ENCODE measurements at regions not wholly inside any gene's neighbourhood (a gene's known extent, or its start where the extent isn't known, plus 50 kb on each side); places are given as distances from the start of the nearest gene placed in this dataset.

GRCh38 chr6:167543602-167544497 is 219.0 kb downstream of the TTLL2 start:
- no peak overlapping the region for H3K4me2 ChIP-seq (ENCODE audit: low read length)
- no TSS peak for BruUV-seq (replicated peaks)
- no peaks in the 10 kb centered on the region for H4K20me1 ChIP-seq (ENCODE audit: low read length)
- TF ChIP-seq EZH2 (IDR thresholded peaks at IDR 0.05; ENCODE audit: low read length, unreplicated experiment) (no peak), EZH2phosphoT487 (IDR thresholded peaks at IDR 0.05; ENCODE audit: borderline replicate concordance, low read length) (no peak), CTCF (conservative IDR thresholded peaks at IDR 0.05; ENCODE audit: low read depth, low read length) (no peak)
- DNase-seq (no peak), ATAC-seq (no peak)
- CTCF ChIA-PET, result no interaction called here
- H3F3A ChIP-seq (ENCODE audit: low read length, unreplicated experiment), result no peaks in the 10 kb centered on the region
- intact Hi-C loops (cut with micrococcal nuclease), result no loop called here
- H3K27ac ChIP-seq (ENCODE audit: low read length), result no peak overlapping the region
- H3K4me3 ChIP-seq (ENCODE audit: low read length), result no peak overlapping the region
- no peaks in the 10 kb centered on the region for H3K9me2 ChIP-seq (replicated peaks; ENCODE audit: low read length)
- no peaks in the 10 kb centered on the region for H3K4me1 ChIP-seq (ENCODE audit: insufficient read depth, low read length)
- no peaks in the 10 kb centered on the region for H3K79me2 ChIP-seq (ENCODE audit: low read length)
- POLR2A ChIA-PET (ENCODE audit: unreplicated experiment), result no interaction called here
- H2AFZ ChIP-seq (ENCODE audit: low read length), result no peak overlapping the region
- H3K9ac ChIP-seq (ENCODE audit: low read length), result no peak overlapping the region
- H3K27me3 ChIP-seq (ENCODE audit: low read length), result peaks cover 14% of the 10 kb centered on the region; the same call in 1 of the 2 replicates
- no peaks in the 10 kb centered on the region for H3K9me3 ChIP-seq (ENCODE audit: low read length)
- H3K36me3 ChIP-seq (ENCODE audit: low read depth, low read length), result no peaks in the 10 kb centered on the region

- ChIA-PET CTCF (no interaction called here), POLR2A (ENCODE audit: unreplicated experiment) (no interaction called here)
- intact Hi-C loops (cut with micrococcal nuclease), result no loop called here
- peaks cover 21% of the 10 kb centered on the region for H3K27me3 ChIP-seq (ENCODE audit: low read length)
- H3K4me1 ChIP-seq (ENCODE audit: insufficient read depth, low read length), result no peaks in the 10 kb centered on the region
- H3K9ac ChIP-seq (ENCODE audit: low read length), result no peak overlapping the region
- no peaks in the 10 kb centered on the region for H3K9me3 ChIP-seq (ENCODE audit: low read length)
- no peak overlapping the region for H3K4me3 ChIP-seq (ENCODE audit: low read length)
- TF ChIP-seq EZH2 (IDR thresholded peaks at IDR 0.05; ENCODE audit: low read length, unreplicated experiment) (no peak), CTCF (conservative IDR thresholded peaks at IDR 0.05; ENCODE audit: low read depth, low read length) (no peak), EZH2phosphoT487 (IDR thresholded peaks at IDR 0.05; ENCODE audit: borderline replicate concordance, low read length) (no peak)
- H4K20me1 ChIP-seq (ENCODE audit: low read length), result no peaks in the 10 kb centered on the region
- BruUV-seq (replicated peaks), result no TSS peak
- ATAC-seq (no peak), DNase-seq (no peak)
- H3K79me2 ChIP-seq (ENCODE audit: low read length), result no peaks in the 10 kb centered on the region
- no peak overlapping the region for H3K27ac ChIP-seq (ENCODE audit: low read length)
- no peaks in the 10 kb centered on the region for H3K9me2 ChIP-seq (replicated peaks; ENCODE audit: low read length)
- no peak overlapping the region for H3K4me2 ChIP-seq (ENCODE audit: low read length)
- H2AFZ ChIP-seq (ENCODE audit: low read length), result no peak overlapping the region
- no peaks in the 10 kb centered on the region for H3K36me3 ChIP-seq (ENCODE audit: low read depth, low read length)
- H3F3A ChIP-seq (ENCODE audit: low read length, unreplicated experiment), result no peaks in the 10 kb centered on the region
These were observed 221.9 kb downstream of the TTLL2 start for GRCh38 chr6:167546611-167547327.

GRCh38 chr6:167547328-167547692 is 222.4 kb downstream of the TTLL2 start:
- CTCF ChIA-PET, result no interaction called here
- DNase-seq (no peak), ATAC-seq (no peak)
- no peaks in the 10 kb centered on the region for H3K79me2 ChIP-seq (ENCODE audit: low read length)
- TF ChIP-seq EZH2phosphoT487 (IDR thresholded peaks at IDR 0.05; ENCODE audit: borderline replicate concordance, low read length) (no peak), EZH2 (IDR thresholded peaks at IDR 0.05; ENCODE audit: low read length, unreplicated experiment) (no peak), CTCF (conservative IDR thresholded peaks at IDR 0.05; ENCODE audit: low read depth, low read length) (no peak)
- no peak overlapping the region for H3K4me3 ChIP-seq (ENCODE audit: low read length)
- no peak overlapping the region for H3K9ac ChIP-seq (ENCODE audit: low read length)
- no peaks in the 10 kb centered on the region for H3K9me2 ChIP-seq (replicated peaks; ENCODE audit: low read length)
- no peaks in the 10 kb centered on the region for H3K9me3 ChIP-seq (ENCODE audit: low read length)
- no peak overlapping the region for H2AFZ ChIP-seq (ENCODE audit: low read length)
- intact Hi-C loops (cut with micrococcal nuclease), result no loop called here
- H3K36me3 ChIP-seq (ENCODE audit: low read depth, low read length), result no peaks in the 10 kb centered on the region
- no TSS peak for BruUV-seq (replicated peaks)
- no peaks in the 10 kb centered on the region for H3K4me1 ChIP-seq (ENCODE audit: insufficient read depth, low read length)
- no peaks in the 10 kb centered on the region for H4K20me1 ChIP-seq (ENCODE audit: low read length)
- POLR2A ChIA-PET (ENCODE audit: unreplicated experiment), result no interaction called here
- no peak overlapping the region for H3K27ac ChIP-seq (ENCODE audit: low read length)
- H3K4me2 ChIP-seq (ENCODE audit: low read length), result no peak overlapping the region
- no peaks in the 10 kb centered on the region for H3F3A ChIP-seq (ENCODE audit: low read length, unreplicated experiment)
- H3K27me3 ChIP-seq (ENCODE audit: low read length), result peaks cover 21% of the 10 kb centered on the region
